ENCODE measurements at regions not wholly inside any gene's neighbourhood (a gene's known extent, or its start where the extent isn't known, plus 50 kb on each side); places are given as distances from the start of the nearest gene placed in this dataset.

DNA sequence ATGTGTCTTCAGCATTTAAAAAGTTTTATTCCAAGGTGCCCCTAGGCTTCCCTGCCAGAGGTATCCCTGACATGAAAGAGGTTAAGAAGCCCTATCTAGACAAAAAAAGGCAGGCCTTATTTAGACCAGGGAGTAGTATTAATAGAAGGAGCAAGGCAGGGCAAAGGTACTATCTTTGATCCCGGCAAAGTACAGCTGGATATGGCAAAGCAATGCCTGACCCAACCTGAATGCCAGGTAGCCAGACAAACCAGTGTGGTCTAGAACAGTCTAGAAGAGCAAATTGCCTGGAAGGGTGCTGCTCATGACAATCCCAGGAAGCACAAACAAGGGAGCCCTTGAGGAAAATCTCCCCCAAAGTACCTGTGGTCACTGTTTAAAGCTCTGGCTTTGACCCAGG, 62.6 kb upstream of the SYT13 start:
- no peak for TF ChIP-seq RFX5 (IDR thresholded peaks at IDR 0.05; ENCODE audit: low read length)
- no peak for TF ChIP-seq POLR2AphosphoS5 (IDR thresholded peaks at IDR 0.05; ENCODE audit: low read depth, low read length)
- TF ChIP-seq, protein P1, sequence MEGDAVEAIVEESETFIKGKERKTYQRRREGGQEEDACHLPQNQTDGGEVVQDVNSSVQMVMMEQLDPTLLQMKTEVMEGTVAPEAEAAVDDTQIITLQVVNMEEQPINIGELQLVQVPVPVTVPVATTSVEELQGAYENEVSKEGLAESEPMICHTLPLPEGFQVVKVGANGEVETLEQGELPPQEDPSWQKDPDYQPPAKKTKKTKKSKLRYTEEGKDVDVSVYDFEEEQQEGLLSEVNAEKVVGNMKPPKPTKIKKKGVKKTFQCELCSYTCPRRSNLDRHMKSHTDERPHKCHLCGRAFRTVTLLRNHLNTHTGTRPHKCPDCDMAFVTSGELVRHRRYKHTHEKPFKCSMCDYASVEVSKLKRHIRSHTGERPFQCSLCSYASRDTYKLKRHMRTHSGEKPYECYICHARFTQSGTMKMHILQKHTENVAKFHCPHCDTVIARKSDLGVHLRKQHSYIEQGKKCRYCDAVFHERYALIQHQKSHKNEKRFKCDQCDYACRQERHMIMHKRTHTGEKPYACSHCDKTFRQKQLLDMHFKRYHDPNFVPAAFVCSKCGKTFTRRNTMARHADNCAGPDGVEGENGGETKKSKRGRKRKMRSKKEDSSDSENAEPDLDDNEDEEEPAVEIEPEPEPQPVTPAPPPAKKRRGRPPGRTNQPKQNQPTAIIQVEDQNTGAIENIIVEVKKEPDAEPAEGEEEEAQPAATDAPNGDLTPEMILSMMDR (IDR thresholded peaks at IDR 0.05) = no peak
- TF ChIP-seq SIN3A (IDR thresholded peaks at IDR 0.05; ENCODE audit: borderline replicate concordance, low read depth, low read length) = no peak
- no peak for TF ChIP-seq YY1 (IDR thresholded peaks at IDR 0.05; ENCODE audit: low read depth)
- TF ChIP-seq RAD21 (IDR thresholded peaks at IDR 0.05; ENCODE audit: low read length) = no peak
